Kasumi-1 (cell line): ENCODE measurements at regions not wholly inside any gene's neighbourhood (a gene's known extent, or its start where the extent isn't known, plus 50 kb on each side); places are given as distances from the start of the nearest gene placed in this dataset.
"Not testable (repeated sequence)": the region's sequence is repeated elsewhere in the genome, so short reads cannot be mapped to it uniquely, and the experiment has no call there.

Experiments
- DNase-seq, 2 experiments: peaks; one replicate each; lab custom pipeline; 2025; lab: John Stamatoyannopoulos, UW

DNA sequence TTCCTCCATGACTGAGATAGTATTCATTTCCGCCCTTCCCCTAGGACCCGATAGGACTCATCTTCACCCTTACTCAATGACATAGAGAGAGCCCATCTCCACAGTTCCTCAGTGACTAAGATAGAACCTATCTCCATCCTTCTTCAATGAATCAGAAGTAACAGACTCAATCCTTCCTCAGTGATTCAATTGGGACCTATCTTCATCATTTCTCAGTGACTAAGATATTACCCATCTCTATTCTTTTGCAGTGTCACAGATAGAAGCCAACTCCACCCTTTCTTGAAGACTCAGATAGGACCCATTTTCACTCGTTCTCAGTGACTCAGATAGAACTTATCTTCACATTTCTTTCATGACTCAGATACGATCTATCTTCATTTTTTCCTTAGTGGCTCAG, 164.6 kb downstream of the FBXO4 start:
- no peak for DNase-seq

DNA sequence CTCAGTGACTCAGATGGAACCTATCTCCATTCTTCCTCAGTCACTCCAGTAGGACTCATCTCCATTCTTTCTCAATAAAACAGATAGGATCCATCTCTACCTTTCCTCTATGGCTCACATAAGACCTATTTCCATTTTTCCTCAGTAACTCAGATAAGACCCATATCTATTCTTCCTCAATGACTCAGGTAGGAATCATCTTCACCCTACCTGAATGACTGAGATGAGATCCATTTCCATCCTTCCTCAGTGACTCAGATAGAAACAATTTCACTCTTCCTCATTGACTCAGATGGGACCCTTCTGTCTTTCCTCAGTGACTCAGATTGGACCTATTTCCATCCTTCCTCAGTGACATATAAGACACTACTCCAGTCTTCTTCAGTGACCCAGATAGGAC, 165.1 kb downstream of the FBXO4 start:
- DNase-seq, result no peak

DNA sequence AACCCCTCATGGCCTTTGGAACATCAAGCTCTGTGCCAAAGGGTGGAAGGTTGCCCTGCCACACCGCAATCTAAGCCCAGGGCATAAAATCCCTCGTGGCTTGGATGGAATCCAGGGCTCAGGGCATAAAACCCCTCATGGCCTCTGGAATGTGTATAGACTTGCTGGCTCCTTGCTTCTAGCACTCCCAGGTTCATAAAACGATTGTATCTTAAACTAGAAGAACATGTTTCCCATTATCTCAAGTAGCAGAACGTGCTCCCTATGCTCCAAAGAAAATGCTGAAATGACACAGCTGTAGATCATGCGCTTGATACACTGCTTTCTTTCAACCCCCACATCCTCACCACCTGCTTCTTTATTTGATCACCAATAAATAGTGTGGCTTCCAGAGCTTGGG, 174.8 kb downstream of the FBXO4 start:
- DNase-seq, result not testable (repeated sequence)

DNA sequence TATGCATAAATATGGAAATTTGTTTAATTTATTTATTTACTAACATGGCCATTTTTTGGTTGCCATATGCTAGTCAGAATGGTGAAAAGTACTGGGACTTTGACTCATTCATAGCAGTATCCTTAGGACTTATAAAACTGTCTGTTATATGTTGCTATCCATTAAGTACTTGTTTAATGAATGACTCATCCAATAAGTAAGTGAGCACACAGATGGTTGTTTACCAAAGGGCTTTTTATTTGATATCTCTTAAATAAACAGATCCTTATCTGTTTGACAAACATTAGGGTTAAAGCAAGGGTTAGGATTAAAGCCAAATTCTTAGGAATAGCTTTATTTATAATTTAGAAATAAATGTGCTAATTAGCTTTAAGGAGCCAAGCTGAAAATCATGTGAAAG, 183.4 kb downstream of the FBXO4 start:
- DNase-seq, result no peak

DNA sequence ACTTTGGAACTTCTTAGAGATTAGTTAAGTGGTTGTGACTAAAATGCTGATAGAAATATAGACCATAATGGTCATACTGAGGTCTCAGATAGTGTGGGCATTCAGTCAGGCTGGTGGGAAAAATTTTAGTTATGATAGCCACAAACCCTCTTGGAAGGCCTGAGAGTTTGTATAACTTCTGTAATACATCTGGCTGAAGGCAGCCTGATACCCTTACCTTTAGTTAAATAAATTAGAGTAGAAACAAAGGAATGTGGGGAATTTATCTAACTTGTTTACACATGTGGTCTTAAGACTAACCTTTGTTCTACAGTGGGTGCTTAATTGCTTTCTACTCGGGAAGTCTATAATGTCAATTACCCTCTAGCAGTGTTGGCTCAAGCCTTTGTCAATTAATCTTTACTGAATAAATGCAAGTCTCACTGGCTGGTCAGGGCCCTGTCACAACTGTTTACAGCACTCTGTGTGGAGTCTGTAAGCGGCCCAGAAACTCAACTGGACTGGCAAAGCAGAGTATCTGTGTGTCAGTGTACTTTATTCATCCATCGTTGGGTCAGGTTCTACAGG, 184.0 kb downstream of the FBXO4 start:
- DNase-seq, result no peak

- DNase-seq, result not testable (repeated sequence)
These were observed 190.6 kb downstream of the FBXO4 start for GRCh38 chr5:42115721-42116120.

GRCh38 chr5:42120070-42120469, 195.0 kb downstream of the FBXO4 start:
- no peak for DNase-seq

DNA sequence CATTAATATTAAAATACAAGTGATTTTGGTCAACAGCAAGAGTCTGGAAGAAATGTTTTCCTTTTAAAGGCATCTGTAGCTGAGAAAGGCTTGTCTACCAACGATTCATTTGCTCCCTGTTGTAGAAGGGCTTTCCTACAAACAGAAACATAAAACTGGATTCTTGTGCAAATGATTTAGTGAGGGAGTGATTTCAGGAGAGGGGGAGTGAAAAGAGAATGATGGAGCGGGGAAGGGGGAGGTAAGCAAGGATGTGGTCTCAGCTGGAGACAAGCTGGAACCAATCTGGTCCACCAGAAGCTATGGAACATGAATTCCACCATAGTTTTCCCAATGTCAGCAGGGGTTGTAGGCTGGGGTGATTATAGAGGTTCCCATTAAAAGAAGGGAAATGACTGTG, 196.3 kb downstream of the FBXO4 start:
- DNase-seq, result no peak

DNA sequence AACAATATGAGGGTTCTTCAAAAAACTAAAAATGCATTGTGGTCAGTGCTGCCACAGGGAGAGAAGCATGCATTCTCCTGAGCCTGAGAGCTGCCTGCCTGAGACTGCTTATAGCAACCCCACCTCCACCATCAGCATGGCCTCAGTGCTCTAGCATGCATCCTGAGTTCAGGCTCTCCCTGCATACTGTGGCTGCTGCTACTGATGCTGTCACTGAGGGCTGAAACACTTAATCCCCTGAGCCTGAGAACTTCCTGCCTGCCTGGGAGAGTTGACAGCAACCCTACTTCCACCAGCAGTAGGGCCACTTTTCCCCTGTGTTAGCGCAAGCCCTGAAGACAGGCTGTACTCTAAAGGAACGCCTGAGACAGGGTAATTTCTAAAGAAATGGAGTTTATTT, 206.0 kb downstream of the FBXO4 start:
- DNase-seq, result no peak

GRCh38 chr5:42143361-42143760, 218.3 kb downstream of the FBXO4 start:
- DNase-seq, result no peak

DNA sequence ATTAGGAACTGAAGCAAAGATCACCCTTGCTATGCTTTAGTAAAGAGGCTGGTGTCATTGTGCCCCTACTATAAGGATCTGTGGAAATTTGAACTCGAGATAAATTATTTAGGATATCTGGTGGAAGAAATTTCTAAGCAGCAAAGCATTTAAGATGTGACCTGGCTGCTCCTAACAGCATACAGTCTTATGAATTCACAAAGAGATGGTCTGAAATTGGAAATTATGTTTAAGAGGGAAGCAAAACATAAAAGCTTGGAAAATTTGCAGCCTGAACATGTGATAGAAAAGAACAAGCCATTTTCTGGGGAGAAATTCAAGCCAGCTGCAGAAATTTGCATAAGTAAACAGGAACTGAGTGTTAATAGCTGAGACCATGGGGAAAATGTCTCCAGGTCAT, 223.7 kb downstream of the FBXO4 start:
- no peak for DNase-seq

- DNase-seq, result no peak
These were observed 232.1 kb downstream of the FBXO4 start for GRCh38 chr5:42157215-42157614.

- no peak for DNase-seq
These were observed 238.0 kb downstream of the FBXO4 start for GRCh38 chr5:42163083-42163482.

DNA sequence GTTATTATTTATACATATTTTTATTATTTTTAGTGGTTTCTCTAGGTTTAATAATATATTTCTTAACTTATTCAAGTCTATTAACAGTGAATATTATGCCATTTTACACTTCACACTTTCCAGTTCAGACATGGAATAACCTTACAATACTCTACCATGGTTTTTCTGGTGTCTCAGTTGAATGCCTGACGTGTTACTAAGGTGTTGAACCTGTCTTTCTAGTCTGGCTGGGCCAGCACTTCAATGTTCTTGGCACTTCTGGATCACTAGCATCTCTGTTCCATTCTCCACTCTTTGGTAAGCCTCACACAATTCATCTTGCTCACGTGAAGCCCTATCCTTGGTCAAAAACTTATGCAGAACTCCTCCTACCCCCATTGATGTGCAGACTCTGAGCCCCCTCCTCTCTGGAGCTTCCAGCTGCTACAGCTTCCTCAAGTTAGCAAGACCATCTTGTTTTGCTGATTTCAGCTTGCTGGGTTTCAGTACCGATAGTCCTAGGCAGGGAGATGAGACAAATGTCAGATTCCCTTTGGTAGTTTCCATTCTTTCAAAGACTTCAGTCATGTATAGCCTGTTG, 243.1 kb downstream of the FBXO4 start:
- DNase-seq, result no peak

- not testable (repeated sequence) for DNase-seq
These were observed 247.1 kb upstream of the GHR start for GRCh38 chr5:42176118-42176517.

DNA sequence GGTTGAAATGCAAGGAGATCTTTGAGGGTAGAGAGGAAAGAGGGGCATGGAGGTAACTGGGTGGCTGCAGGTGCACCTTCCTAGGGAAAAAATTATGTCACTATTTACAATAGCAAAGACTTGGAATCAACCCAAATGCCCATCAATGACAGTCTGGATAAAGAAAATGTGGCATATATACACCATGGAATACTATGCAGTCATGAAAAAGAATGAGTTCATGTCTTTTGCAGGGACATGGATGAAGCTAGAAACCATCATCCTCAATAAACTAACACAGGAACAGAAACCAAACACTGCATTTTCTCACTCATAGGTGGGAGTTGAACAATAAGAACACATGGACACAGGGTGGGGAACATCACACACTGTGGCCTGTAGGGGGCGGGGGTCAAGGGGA, 243.4 kb upstream of the GHR start:
- DNase-seq, result not testable (repeated sequence)

DNA sequence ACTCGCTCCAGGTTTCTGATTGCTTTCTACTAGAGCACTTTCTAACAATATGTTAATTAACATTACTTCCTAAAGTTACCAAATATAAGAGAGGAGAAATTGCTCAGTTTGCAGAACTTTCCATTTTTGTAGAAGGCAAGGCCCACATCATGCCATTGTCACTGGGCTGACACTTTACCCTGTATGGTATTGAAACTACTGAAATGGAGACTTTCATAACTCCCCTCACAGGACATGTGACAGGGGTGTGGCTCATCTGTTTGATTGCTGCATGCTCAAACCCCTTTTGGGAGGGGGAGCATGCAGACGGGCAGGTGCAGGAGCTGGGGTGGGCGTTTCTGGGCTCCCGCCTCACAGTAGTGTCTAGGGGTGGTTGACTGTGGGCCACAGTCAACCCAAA, 206.3 kb upstream of the GHR start:
- DNase-seq, result no peak

DNA sequence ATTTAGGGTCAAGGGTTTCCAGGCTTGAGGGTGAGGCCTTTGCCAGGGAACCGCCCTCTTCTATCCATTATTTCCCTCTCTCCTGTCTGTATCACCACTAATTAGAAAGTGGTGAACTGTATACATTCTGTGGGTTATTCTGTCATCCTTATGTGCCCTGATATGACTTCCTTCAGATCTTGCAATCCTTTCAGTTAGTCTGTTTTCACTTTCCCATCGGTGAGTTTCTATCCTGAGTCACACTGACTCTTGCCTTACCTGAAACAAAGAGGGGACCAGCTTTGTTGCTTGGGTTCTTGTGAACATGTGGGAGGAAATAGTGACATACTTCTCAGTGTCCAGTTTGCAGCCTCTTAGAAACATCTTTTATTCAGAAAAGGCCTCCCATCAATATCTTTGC, 205.4 kb upstream of the GHR start:
- DNase-seq, result no peak

- no peak for DNase-seq
These were observed 198.2 kb upstream of the GHR start for GRCh38 chr5:42225009-42225408.

GRCh38 chr5:42228279-42228678, 195.0 kb upstream of the GHR start:
- DNase-seq, result peak in 1 of 2 experiments; percentile 12

DNA sequence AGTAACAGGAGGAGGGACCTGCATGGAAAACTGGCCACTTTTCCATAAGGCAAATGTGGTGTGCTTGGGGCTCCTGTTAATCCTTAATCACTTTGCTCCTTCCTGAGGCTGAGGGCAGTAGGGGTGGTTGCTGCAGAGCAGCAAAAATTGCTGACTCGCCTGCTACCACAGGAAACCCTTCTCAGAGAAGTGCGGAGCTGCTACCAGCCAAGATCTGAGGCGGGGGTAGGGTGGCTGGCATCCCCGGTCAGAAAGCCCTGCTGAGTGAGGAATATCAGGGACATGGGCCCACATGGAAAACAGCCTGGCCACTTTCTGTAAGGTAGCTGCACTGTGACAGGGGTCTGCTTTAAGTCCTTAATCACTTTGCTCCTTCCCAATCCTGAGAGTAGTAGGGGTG, 192.4 kb upstream of the GHR start:
- peak in 1 of 2 experiments; percentile 7 for DNase-seq

- DNase-seq, result no peak
These were observed 188.0 kb upstream of the GHR start for GRCh38 chr5:42235241-42235640.

GRCh38 chr5:42235837-42236236, 187.4 kb upstream of the GHR start:
- no peak for DNase-seq

GRCh38 chr5:42241636-42242035, 181.6 kb upstream of the GHR start:
- DNase-seq, result no peak
